Esophagus squamous epithelium (tissue), 5 donors: ENCODE measurements at regions not wholly inside any gene's neighbourhood (a gene's known extent, or its start where the extent isn't known, plus 50 kb on each side); places are given as distances from the start of the nearest gene placed in this dataset.

Source experiments
- DNase-seq: peaks from one replicate; lab custom pipeline; 2025; lab: John Stamatoyannopoulos, UW
- H3K27ac ChIP-seq, 4 donors: fragments of 200-600 bp; sonication (generic); one replicate each; pipeline ENCODE4 v1.5.1; 2016 to 2019; ENCODE audit warnings: mild to moderate bottlenecking in 1 of 4
- H3K27me3 ChIP-seq, 4 donors: fragments of 200-600 bp; sonication (generic); 1 replicate in 3 of 4; 2 replicates in 1 of 4; pipeline versions ENCODE4 v1.5.1 to v1.6.0; 2017 to 2021; ENCODE audit warnings: antibody characterized with exemption in 1 of 4
- H3K36me3 ChIP-seq, 3 donors: fragments of 200-600 bp; sonication (generic); one replicate each; pipeline ENCODE4 v1.5.1; 2016 to 2019
- H3K4me1 ChIP-seq, 3 donors: fragments of 200-600 bp; sonication (generic); one replicate each; pipeline ENCODE4 v1.5.1; 2017 to 2019
- H3K4me3 ChIP-seq, 4 donors: fragments of 200-600 bp; sonication (generic); 1 replicate in 3 of 4; 2 replicates in 1 of 4; pipeline ENCODE4 v1.5.1; 2016 to 2019; ENCODE audit warnings: mild to moderate bottlenecking in 2 of 4, moderate library complexity in 1 of 4
- H3K9me3 ChIP-seq, 3 donors: fragments of 200-600 bp; sonication (generic); one replicate each; pipeline ENCODE4 v1.5.1; 2016 to 2019
- POLR2A ChIP-seq, 4 donors: fragments of 450-650 bp; IDR thresholded peaks; one replicate each; pipeline ENCODE4 v1.6.1; 2017; ENCODE audit warnings: antibody characterized with exemption in 4 of 4, mild to moderate bottlenecking in 4 of 4, moderate library complexity in 3 of 4
- WGBS, 2 donors: methylation state at CpG; one replicate each; pipeline ENCODE4 v1.1.5; 2018; 5-methylcytosine and 5-hydroxymethylcytosine counted together
- intact Hi-C: fragments of 100-400 bp; cut with DNase I; formaldehyde crosslinking; loops from one replicate; pipeline ENCODE4 v1.15.0; 2022
- TF ChIP-seq, protein P1 (sequence below), 6 experiments: fragments of 450-650 bp in 4 of 6; fragments of 200-600 bp in 2 of 6; sonication (generic) in 2 of 6; IDR thresholded peaks; one replicate each; pipeline ENCODE4 v1.5.1; 2016 to 2019; ENCODE audit warnings: antibody characterized with exemption in 6 of 6, mild to moderate bottlenecking in 4 of 6, moderate library complexity in 4 of 6
- donor health status: DM: yes; HTN: yes; CAD: no.

DNA sequence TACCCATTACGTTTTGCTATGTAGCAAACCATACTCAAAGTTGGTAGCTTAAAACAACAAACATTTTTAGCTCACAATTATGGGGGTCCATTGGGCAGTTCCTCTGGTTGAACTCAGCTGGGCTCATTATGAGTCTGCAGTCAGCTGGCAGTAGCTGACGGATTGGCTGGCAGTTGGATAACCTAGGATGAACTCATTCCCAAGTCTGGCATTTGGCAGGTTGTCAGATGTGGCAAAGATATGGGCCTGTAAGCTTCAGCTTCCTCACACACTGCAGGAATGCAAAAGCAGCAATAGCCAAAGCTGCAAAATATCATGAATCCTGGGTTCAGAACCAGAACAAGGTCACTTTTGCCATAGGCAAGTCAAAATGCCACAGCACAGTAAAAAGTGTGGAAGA is 412.2 kb upstream of the SORCS1 start:
- WGBS, 2 donors, result 30 to 42% methylated on average over 2 of the region's 2 CpGs
- Histone ChIP-seq H3K27ac (no peak overlapping the region), H3K4me3 (no peak overlapping the region), H3K36me3 (no peaks in the 10 kb centered on the region), H3K4me1 (no peaks in the 10 kb centered on the region), H3K9me3 (no peaks in the 10 kb centered on the region), H3K27me3 (no peaks in the 10 kb centered on the region)
- TF ChIP-seq, protein P1, sequence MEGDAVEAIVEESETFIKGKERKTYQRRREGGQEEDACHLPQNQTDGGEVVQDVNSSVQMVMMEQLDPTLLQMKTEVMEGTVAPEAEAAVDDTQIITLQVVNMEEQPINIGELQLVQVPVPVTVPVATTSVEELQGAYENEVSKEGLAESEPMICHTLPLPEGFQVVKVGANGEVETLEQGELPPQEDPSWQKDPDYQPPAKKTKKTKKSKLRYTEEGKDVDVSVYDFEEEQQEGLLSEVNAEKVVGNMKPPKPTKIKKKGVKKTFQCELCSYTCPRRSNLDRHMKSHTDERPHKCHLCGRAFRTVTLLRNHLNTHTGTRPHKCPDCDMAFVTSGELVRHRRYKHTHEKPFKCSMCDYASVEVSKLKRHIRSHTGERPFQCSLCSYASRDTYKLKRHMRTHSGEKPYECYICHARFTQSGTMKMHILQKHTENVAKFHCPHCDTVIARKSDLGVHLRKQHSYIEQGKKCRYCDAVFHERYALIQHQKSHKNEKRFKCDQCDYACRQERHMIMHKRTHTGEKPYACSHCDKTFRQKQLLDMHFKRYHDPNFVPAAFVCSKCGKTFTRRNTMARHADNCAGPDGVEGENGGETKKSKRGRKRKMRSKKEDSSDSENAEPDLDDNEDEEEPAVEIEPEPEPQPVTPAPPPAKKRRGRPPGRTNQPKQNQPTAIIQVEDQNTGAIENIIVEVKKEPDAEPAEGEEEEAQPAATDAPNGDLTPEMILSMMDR (IDR thresholded peaks at IDR 0.05), result no peak
- TF ChIP-seq POLR2A (IDR thresholded peaks at IDR 0.05), result no peak
- intact Hi-C loops, result no loop called here
- DNase-seq, result no peak

DNA sequence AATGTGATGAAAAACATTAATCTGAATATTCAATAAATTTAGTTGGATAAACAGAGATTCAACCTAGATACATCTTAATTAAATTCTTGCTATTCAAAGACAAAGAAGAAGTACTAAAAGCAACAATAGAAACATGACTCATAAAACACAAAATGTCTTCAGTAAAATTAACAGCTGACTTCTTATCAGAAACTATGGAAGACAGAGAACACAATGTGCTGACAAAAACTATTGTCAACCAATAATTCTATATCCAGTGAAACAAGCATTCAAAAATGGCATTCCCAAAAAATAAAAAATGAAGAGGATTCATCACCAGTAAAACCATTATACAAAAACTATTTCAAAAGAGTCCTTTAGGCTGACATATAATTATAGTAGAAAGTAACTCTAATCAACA is 400.5 kb upstream of the SORCS1 start:
- no peaks in the 10 kb centered on the region for H3K27me3 ChIP-seq
- H3K9me3 ChIP-seq, result peaks cover 0 to 5% (median 0%) of the 10 kb centered on the region in 3 donors
- no peaks in the 10 kb centered on the region for H3K36me3 ChIP-seq
- intact Hi-C loops, result no loop called here
- no peaks in the 10 kb centered on the region for H3K4me1 ChIP-seq
- TF ChIP-seq, protein P1 (IDR thresholded peaks at IDR 0.05), result no peak
- TF ChIP-seq POLR2A (IDR thresholded peaks at IDR 0.05), result no peak
- no peak overlapping the region for H3K4me3 ChIP-seq
- H3K27ac ChIP-seq, result no peak overlapping the region
- no peak for DNase-seq

DNA sequence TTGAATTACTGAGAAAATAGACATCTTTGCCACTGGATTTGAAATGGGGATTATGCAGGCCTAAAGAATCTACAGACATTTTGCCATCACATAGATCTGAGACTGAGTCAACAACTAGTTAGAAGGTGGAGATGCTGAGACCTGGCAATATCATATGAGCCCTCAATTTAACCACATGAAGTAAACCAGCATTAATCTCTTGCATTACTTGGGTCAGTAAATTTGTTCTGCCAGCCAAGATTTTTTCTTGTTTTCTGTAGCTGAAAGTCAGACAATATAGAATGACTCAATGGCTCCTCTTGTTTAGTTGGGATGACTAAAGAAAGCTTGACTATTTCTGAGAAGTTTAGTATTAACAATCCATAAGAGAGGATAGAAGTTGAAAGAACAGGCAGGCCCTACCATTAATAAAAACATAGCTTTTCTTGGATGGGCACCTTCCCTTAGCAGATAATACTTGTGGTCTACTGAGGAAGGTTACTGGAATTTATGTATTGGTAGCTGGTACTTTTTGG is 396.7 kb upstream of the SORCS1 start:
- Histone ChIP-seq H3K4me3 (no peak overlapping the region), H3K27ac (no peak overlapping the region), H3K27me3 (no peaks in the 10 kb centered on the region), H3K4me1 (no peaks in the 10 kb centered on the region), H3K36me3 (no peaks in the 10 kb centered on the region), H3K9me3 (no peaks in the 10 kb centered on the region)
- intact Hi-C loops, result no loop called here
- TF ChIP-seq, protein P1 (IDR thresholded peaks at IDR 0.05), result no peak
- no peak for TF ChIP-seq POLR2A (IDR thresholded peaks at IDR 0.05)
- DNase-seq, result no peak

DNA sequence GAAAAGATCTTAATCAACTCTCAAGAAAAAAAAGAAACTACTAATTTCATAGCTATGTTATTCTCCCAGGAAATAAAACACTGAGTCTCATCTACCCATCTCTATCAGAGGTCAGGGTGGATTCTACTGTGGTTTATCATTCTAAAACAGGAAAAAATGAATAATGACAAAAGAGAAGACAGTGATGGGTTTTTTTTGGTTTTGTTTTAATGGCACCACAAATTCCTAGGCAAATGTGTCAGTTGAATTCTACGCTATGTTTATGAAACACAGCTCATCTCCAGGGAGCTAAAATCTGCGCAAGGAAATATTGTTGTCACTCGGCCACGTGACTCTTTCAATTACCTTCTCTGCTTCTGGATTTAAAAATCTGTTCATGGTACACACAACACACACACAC is 393.4 kb upstream of the SORCS1 start:
- intact Hi-C loops, result no loop called here
- 77 to 83% methylated on average over 4 of the region's 4 CpGs for WGBS, 2 donors

DNA sequence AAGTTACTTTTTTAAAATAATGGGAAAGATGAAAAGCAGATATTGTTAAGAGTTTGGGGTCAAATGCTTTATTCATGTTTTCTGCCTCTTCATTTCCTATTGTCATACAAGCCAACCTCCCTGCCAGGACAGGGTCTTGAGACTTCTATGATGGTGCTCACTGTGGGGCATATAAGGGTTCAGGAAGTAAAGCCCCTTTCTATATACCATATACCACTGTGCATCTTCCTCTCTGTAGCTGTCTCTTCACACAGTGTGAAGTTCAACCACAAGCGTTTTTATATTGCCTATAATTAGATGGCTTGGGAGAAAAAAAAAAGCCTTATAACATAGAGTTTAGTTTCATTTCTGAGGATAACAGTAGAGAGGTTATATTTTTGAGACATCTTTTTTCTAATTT is 389.8 kb upstream of the SORCS1 start:
- TF ChIP-seq, protein P1 (IDR thresholded peaks at IDR 0.05), result no peak
- TF ChIP-seq POLR2A (IDR thresholded peaks at IDR 0.05), result no peak
- DNase-seq, result no peak
- WGBS, 2 donors, result 50 to 79% methylated on average over 1 of the region's 1 CpG
- Histone ChIP-seq H3K36me3 (no peaks in the 10 kb centered on the region), H3K27ac (no peak overlapping the region), H3K4me3 (no peak overlapping the region), H3K4me1 (no peaks in the 10 kb centered on the region), H3K9me3 (no peaks in the 10 kb centered on the region), H3K27me3 (no peaks in the 10 kb centered on the region)
- intact Hi-C loops, result no loop called here

More for the DNA sequence above, 393.4 kb upstream of the SORCS1 start:
- H3K4me3 ChIP-seq, result no peak overlapping the region
- H3K9me3 ChIP-seq, result no peaks in the 10 kb centered on the region
- no peaks in the 10 kb centered on the region for H3K36me3 ChIP-seq
- no peaks in the 10 kb centered on the region for H3K27me3 ChIP-seq
- H3K27ac ChIP-seq, result no peak overlapping the region
- TF ChIP-seq, protein P1 (IDR thresholded peaks at IDR 0.05), result no peak
- TF ChIP-seq POLR2A (IDR thresholded peaks at IDR 0.05), result no peak
- no peaks in the 10 kb centered on the region for H3K4me1 ChIP-seq
- no peak for DNase-seq
